ENCODE measurements at regions not wholly inside any gene's neighbourhood (a gene's known extent, or its start where the extent isn't known, plus 50 kb on each side); places are given as distances from the start of the nearest gene placed in this dataset.

DNA sequence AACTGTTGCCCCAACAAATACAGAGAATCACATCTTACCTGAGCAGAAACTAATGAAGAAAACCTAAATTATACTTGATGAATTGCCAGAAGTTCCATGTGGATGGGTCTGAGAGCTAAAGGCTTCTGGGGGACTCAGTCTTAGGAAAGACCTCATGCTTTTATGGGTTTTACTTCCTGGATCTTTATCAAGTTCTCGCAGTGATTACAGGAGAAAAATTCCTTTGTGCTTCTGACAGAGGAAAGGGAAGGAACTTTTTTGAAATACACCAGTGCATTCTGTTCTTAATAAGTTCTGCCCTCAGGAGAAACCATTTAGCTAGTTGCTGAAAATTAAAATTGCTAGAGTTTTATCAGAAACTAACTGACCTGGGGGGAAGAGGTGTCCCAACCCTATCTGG, 203.9 kb upstream of the KITLG start:
- Histone ChIP-seq H3K27ac (no peak overlapping the region), H3K27me3 (no peaks in the 10 kb centered on the region), H3K9me3 (no peaks in the 10 kb centered on the region), H3K4me3 (no peak overlapping the region), H3K4me1 (no peaks in the 10 kb centered on the region), H3K36me3 (no peaks in the 10 kb centered on the region)
- no peak for TF ChIP-seq POLR2A (IDR thresholded peaks at IDR 0.05)
- TF ChIP-seq, protein P1, sequence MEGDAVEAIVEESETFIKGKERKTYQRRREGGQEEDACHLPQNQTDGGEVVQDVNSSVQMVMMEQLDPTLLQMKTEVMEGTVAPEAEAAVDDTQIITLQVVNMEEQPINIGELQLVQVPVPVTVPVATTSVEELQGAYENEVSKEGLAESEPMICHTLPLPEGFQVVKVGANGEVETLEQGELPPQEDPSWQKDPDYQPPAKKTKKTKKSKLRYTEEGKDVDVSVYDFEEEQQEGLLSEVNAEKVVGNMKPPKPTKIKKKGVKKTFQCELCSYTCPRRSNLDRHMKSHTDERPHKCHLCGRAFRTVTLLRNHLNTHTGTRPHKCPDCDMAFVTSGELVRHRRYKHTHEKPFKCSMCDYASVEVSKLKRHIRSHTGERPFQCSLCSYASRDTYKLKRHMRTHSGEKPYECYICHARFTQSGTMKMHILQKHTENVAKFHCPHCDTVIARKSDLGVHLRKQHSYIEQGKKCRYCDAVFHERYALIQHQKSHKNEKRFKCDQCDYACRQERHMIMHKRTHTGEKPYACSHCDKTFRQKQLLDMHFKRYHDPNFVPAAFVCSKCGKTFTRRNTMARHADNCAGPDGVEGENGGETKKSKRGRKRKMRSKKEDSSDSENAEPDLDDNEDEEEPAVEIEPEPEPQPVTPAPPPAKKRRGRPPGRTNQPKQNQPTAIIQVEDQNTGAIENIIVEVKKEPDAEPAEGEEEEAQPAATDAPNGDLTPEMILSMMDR (IDR thresholded peaks at IDR 0.05), result no peak
- no peak for DNase-seq
- intact Hi-C loops (cut with DNase I; ENCODE audit: low total_unique reads), result no loop called here

DNA sequence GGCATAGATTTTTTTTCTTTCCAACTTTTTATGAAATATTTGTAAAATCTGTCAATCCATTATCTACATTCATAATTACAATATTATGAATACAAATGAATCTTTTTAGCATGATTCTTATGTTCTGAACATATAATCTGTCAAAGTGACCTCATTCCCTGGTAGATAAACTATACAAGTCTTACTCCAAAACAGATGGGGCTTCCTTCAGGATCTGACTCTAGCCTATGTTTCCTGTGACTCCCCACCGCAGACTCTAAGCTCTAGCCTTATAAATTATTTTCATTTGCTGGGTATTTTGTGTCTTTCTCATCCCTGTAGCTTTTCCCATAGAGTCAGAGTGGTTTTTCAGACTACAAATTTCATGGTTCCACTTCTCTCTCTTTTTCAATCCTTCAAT, 202.1 kb upstream of the KITLG start:
- no peaks in the 10 kb centered on the region for H3K9me3 ChIP-seq
- H3K27ac ChIP-seq, result no peak overlapping the region
- no peaks in the 10 kb centered on the region for H3K36me3 ChIP-seq
- intact Hi-C loops (cut with DNase I; ENCODE audit: low total_unique reads), result no loop called here
- no peaks in the 10 kb centered on the region for H3K27me3 ChIP-seq
- TF ChIP-seq, protein P1 (IDR thresholded peaks at IDR 0.05), result no peak
- no peak for TF ChIP-seq POLR2A (IDR thresholded peaks at IDR 0.05)
- no peak for DNase-seq
- H3K4me1 ChIP-seq, result no peaks in the 10 kb centered on the region
- no peak overlapping the region for H3K4me3 ChIP-seq

DNA sequence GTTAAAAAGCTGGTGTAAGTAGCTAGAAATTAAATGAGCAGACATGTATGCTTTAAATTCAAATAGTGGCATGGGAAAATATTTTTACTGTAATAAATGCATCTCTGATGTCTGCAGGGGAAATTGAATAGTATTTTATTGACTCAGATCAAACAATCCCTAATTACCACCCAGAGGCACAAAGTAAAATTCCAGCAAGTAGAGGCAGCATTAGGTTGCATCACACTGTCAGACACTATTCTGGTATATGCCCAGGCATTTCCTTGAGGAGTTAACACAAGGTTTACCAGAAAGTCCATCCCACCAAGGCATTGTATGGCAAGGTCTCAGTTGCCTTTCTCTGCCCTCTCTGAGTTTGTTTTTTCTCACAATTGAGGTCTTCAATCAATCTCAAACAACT, 201.6 kb upstream of the KITLG start:
- intact Hi-C loops (cut with DNase I; ENCODE audit: low total_unique reads), result no loop called here
- Histone ChIP-seq H3K4me1 (no peaks in the 10 kb centered on the region), H3K9me3 (no peaks in the 10 kb centered on the region), H3K27me3 (no peaks in the 10 kb centered on the region), H3K36me3 (no peaks in the 10 kb centered on the region), H3K27ac (no peak overlapping the region), H3K4me3 (no peak overlapping the region)
- TF ChIP-seq POLR2A (IDR thresholded peaks at IDR 0.05), result no peak
- TF ChIP-seq, protein P1 (IDR thresholded peaks at IDR 0.05), result no peak
- DNase-seq, result no peak

DNA sequence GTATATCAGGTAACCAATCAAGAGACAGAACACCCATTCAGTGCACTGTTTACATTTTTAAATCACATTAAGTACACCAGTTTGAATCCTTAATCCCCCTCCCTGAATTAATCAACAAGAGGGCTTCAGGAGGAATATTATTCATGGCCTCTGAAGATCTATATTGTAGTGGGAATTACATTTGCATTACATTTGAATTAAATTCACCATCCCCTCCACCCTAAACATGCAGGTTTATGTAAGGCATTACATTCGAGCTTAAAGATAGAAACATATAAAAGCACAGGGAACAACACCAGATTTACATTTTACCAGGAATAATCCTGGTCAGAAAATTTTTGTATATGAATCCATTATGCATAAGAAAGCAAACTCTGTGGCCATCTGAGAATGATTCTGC, 197.8 kb upstream of the KITLG start:
- no peaks in the 10 kb centered on the region for H3K4me1 ChIP-seq
- intact Hi-C loops (cut with DNase I; ENCODE audit: low total_unique reads), result no loop called here
- no peaks in the 10 kb centered on the region for H3K27me3 ChIP-seq
- no peak overlapping the region for H3K4me3 ChIP-seq
- no peaks in the 10 kb centered on the region for H3K9me3 ChIP-seq
- no peaks in the 10 kb centered on the region for H3K36me3 ChIP-seq
- TF ChIP-seq, protein P1 (IDR thresholded peaks at IDR 0.05), result no peak
- no peak for TF ChIP-seq POLR2A (IDR thresholded peaks at IDR 0.05)
- no peak for DNase-seq
- no peak overlapping the region for H3K27ac ChIP-seq

DNA sequence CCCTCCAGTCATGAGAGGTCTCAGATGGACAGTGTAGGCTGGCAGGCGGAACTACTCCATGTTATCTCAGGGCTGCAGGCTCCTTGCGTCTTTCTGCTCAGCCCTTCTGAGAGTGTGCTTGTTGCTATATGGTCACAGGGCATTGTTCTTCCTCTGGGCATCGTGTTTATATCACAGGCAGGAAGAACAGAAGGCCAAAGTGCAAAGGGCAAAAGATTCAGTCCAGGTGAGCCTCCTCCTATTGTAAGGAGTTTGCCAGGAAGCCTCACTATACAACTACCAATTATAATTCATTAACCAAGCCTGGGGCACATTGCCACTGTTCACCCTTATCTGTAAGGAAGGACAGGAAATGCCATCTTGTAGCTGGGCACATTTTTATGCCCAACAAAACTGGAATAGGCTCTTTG, 195.5 kb upstream of the KITLG start:
- Histone ChIP-seq H3K27me3 (no peaks in the 10 kb centered on the region), H3K36me3 (no peaks in the 10 kb centered on the region), H3K4me1 (no peaks in the 10 kb centered on the region), H3K4me3 (no peak overlapping the region), H3K9me3 (no peaks in the 10 kb centered on the region), H3K27ac (no peak overlapping the region)
- DNase-seq, result no peak
- TF ChIP-seq, protein P1 (IDR thresholded peaks at IDR 0.05), result no peak
- TF ChIP-seq POLR2A (IDR thresholded peaks at IDR 0.05), result no peak
- intact Hi-C loops (cut with DNase I; ENCODE audit: low total_unique reads), result no loop called here
